ENCODE measurements at regions not wholly inside any gene's neighbourhood (a gene's known extent, or its start where the extent isn't known, plus 50 kb on each side); places are given as distances from the start of the nearest gene placed in this dataset.

GRCh38 chr2:19835781-19836281 is 66.0 kb downstream of the TTC32 start:
- TF ChIP-seq, protein P1, sequence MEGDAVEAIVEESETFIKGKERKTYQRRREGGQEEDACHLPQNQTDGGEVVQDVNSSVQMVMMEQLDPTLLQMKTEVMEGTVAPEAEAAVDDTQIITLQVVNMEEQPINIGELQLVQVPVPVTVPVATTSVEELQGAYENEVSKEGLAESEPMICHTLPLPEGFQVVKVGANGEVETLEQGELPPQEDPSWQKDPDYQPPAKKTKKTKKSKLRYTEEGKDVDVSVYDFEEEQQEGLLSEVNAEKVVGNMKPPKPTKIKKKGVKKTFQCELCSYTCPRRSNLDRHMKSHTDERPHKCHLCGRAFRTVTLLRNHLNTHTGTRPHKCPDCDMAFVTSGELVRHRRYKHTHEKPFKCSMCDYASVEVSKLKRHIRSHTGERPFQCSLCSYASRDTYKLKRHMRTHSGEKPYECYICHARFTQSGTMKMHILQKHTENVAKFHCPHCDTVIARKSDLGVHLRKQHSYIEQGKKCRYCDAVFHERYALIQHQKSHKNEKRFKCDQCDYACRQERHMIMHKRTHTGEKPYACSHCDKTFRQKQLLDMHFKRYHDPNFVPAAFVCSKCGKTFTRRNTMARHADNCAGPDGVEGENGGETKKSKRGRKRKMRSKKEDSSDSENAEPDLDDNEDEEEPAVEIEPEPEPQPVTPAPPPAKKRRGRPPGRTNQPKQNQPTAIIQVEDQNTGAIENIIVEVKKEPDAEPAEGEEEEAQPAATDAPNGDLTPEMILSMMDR (IDR thresholded peaks at IDR 0.05; ENCODE audit: low read depth, low read length, poor library complexity, severe bottlenecking): no peak
- TF ChIP-seq EZH2phosphoT487 (IDR thresholded peaks at IDR 0.05; ENCODE audit: borderline replicate concordance, low read length): no peak

Measured in DOHH2 (cell line).